Ovary (tissue), 3 donors: ENCODE measurements at regions not wholly inside any gene's neighbourhood (a gene's known extent, or its start where the extent isn't known, plus 50 kb on each side); places are given as distances from the start of the nearest gene placed in this dataset.

ENCODE experiments used
- CTCF ChIP-seq, 3 donors: fragments of 450-650 bp in 2 of 3; fragments of 200-600 bp in 1 of 3; IDR thresholded peaks; one replicate each; pipeline versions ENCODE4 v1.5.1 to v1.8.0; 2016 to 2022; ENCODE audit warnings: antibody characterized with exemption in 3 of 3, mild to moderate bottlenecking in 1 of 3
- EP300 ChIP-seq: sonication (generic); formaldehyde crosslinking; IDR thresholded peaks from one replicate; pipeline ENCODE4 v1.6.1; 2017; ENCODE audit warnings: antibody characterized with exemption
- POLR2A ChIP-seq: fragments of 450-650 bp; IDR thresholded peaks from one replicate; pipeline ENCODE4 v1.6.1; 2017; ENCODE audit warnings: antibody characterized with exemption, mild to moderate bottlenecking, moderate library complexity
- donor health status: DM: no; HTN: no; CAD: no.

DNA sequence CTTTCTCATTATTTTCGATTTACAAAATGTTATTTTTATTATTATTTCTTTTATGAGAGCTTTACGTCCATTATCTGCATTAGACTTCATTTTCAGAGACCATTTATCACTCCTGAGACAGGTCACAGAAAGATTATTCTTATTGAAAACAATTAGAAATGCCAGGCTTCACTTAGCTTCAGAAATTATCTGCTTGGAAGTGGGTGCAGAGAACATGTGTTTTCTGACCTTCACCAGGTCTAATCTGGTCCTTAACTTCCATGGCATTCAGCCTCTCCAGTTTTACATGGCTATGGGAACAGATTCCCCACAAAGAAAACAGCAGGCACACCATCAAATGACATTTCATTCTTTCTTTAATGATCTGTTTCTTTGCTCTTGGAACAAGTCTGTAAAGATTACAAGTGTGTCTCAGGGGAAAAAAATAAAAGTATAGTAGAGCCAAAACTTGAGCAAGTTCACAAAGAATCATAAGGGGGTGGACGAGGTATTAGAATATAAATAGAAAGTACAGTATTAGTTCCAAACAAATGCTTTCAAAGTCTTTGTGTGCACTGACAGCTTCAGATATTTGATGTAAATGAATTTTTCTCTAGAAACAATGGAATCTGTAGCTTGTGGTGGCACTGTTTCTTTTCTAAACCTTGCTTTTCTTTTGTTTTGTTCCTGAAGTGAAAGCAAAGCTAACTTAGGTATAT, 294.2 kb upstream of the MEIS2 start:
- TF ChIP-seq CTCF (IDR thresholded peaks at IDR 0.05) (no peak), POLR2A (no peak), EP300 (no peak)
